AG10803 (cell line): ENCODE measurements at regions not wholly inside any gene's neighbourhood (a gene's known extent, or its start where the extent isn't known, plus 50 kb on each side); places are given as distances from the start of the nearest gene placed in this dataset.

Experiments
- DNase-seq: peaks from one replicate; pipeline ENCODE4 v3.0.0; 2010; ENCODE audit warnings: low read depth
- H3K4me3 ChIP-seq: 2 replicates; pipeline ENCODE4 v1.5.1; 2011; ENCODE audit warnings: mild to moderate bottlenecking, low read length, control low read depth
- TF ChIP-seq, protein P1 (sequence below): conservative IDR thresholded peaks from 2 replicates; pipeline ENCODE4 v1.5.1; 2011; ENCODE audit warnings: mild to moderate bottlenecking, low read length, control low read depth, inconsistent platforms

DNA sequence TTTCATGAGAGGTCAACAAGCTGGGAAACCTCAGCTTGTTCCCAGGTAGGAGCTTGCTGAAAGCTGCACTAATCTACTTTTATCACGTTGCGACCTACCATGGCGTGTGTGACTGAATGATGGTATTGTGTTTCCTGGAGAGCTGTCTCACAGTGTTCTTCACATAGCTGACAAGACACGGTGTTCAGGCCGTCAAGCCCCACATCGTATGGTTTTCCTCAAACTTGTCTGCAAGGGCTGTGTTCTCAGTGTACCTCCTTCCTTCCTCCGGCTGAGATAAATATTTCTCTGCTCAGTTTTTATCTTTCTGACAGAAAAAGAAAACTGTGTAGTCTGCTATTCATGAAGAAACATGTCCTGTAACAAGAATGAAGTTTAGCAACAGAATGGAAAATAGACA is 244.8 kb downstream of the DCDC2C start:
- H3K4me3 ChIP-seq, result no peak overlapping the region
- DNase-seq, result no peak
- TF ChIP-seq, protein P1, sequence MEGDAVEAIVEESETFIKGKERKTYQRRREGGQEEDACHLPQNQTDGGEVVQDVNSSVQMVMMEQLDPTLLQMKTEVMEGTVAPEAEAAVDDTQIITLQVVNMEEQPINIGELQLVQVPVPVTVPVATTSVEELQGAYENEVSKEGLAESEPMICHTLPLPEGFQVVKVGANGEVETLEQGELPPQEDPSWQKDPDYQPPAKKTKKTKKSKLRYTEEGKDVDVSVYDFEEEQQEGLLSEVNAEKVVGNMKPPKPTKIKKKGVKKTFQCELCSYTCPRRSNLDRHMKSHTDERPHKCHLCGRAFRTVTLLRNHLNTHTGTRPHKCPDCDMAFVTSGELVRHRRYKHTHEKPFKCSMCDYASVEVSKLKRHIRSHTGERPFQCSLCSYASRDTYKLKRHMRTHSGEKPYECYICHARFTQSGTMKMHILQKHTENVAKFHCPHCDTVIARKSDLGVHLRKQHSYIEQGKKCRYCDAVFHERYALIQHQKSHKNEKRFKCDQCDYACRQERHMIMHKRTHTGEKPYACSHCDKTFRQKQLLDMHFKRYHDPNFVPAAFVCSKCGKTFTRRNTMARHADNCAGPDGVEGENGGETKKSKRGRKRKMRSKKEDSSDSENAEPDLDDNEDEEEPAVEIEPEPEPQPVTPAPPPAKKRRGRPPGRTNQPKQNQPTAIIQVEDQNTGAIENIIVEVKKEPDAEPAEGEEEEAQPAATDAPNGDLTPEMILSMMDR, result no peak

DNA sequence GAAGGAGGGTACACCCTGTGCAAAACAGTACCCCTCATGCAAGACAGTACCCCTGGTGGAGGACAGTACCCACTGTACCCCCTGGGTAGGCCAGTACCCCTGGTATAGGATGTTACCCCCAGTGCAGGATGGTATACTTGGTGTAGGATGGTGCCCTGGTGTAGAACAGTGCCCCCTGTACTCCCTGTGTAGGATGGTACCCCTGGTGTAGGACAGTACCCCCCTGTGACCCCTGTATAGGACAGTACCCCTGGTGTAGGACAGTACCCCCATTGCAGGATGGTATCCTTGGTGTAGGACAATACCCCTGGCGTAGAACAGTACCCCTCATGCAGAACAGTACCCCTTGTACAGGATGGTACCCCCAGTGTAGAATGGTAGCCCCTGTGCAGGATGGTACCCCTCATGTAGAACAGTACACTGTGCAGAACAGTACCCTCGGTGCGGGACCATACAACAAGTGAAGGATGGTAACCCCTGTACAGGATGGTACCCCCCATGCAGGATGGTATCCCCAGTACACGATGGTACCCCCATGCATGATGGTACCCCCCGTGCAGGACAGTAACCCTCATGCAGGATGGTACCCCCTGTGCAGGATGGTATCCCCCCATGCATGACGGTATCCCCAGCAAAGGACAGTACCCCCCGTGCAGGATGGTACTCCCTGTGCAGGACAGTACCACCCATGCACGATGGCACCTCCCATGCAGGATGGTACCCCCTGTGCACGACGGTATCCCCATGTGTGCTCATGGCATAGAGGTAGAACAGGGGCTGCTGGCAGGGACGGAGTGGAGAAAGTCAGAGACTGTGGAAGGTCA is 248.0 kb downstream of the DCDC2C start:
- no peak for DNase-seq
- no peak overlapping the region for H3K4me3 ChIP-seq
- TF ChIP-seq, protein P1, result no peak

DNA sequence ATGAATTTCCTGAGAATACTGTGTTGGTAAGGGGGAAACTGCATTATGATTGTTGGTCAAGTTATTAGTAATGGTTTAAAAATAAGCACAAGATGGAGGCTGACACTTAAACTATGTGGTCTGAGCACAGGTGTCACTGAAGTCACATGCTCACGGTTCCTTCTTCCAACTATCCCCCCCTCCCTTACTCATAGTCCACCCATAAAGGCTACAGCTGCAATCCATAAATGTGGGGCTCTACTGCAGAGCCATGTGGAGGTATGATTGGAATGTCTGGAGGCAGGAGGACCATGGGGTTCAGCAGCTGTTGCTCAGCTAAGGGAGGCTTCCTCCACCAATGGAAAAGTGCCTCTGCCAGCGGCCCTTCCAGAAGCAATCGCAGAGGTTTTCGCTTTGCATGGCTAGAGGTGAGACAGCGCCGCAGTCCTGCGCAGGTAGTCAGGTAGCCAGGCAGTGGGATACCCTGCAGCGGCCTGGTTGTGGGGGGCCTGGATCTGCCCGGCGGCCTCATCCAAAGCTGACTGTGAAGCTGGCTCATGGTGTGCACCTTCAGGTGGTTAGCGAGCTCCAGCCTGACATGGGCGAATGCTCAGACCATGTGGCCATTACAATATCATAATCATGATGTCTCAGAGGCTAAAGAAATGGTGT is 249.6 kb downstream of the DCDC2C start:
- no peak overlapping the region for H3K4me3 ChIP-seq
- TF ChIP-seq, protein P1, result no peak
- no peak for DNase-seq

DNA sequence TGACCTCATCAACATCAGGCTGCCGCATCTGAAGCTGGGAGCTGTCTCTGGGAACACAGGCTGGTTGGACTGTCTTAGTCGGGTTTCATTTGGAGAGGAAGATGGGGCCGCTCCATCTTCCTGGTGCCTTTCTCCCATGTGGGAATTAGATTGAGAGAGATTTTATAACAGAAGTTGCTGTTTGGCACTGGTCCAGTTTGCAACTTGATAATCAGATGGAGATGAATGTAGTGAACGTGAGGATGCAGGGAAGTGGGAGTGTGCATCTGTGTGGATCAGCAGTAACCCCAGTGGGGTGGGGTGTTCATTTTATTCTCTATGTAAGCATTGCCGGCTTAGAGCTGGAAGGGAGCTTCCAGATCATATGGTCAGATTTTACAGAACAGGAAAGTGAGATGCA is 250.9 kb downstream of the DCDC2C start:
- H3K4me3 ChIP-seq, result no peak overlapping the region
- TF ChIP-seq, protein P1, result no peak
- no peak for DNase-seq

DNA sequence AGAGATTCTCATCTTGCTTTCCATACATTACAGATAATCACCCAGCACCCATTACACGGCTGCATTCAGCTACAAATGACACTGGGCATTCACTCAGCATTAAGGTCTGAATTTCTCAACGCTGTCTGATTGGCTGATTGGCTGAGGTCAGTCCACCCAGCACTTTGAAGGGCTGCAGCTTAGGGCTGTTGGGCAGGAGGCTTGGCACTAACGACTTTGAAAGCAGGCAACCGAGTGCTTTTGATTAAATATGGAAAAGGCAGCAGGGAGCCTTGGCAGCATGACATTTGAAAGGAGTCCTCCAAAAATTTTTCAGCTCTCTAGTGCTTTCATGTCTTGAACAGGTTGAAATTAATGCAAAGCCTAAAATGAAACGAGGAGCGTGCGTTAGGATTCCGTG is 253.0 kb downstream of the DCDC2C start:
- TF ChIP-seq, protein P1, result no peak
- H3K4me3 ChIP-seq, result no peak overlapping the region
- DNase-seq, result no peak

DNA sequence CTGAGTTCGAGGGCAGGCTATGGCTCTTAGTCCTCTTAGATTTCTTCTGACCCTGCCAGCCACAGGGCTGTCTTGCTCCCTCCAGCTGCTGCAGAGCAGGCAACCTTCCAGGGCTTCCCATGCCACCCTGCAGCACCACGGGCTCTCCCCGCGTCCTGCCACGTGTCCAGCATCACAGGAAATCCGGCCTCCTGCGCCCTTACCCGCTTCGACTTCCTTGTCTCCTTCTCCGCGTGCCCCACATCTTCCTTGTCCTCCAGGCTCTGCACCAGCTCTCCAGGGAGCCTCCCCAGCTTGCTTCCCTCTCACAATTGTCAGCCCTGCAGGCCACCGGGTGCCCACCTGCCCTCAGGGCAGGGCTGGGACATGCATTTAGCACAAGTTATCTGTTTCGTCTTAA is 253.5 kb downstream of the DCDC2C start:
- TF ChIP-seq, protein P1, result no peak
- no peak for DNase-seq
- H3K4me3 ChIP-seq, result no peak overlapping the region

DNA sequence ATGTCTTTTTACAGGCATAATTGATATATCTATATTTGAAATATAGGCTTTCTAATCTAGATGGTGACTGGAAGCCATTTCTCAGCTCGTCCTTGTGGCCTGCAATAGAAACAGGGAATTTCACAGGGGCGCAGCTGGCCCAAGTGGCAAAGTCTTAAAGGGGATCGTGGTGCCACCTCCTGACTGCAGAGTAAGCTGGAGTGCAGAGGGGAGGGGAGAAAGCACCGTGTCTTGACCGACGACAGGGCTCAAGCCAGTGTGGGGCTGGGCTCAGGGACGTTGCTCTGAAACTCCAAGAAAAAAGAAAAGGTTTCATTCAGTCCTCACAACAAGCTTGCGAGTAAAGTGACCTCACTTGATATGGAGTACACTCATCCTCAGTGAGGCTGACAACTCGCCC is 255.1 kb downstream of the DCDC2C start:
- DNase-seq, result no peak
- TF ChIP-seq, protein P1, result no peak
- no peak overlapping the region for H3K4me3 ChIP-seq
